GM20000 (cell line): ENCODE measurements at regions not wholly inside any gene's neighbourhood (a gene's known extent, or its start where the extent isn't known, plus 50 kb on each side); places are given as distances from the start of the nearest gene placed in this dataset.

ENCODE experiments used
- DNase-seq: peaks from one replicate; pipeline ENCODE4 v3.0.0; 2012; ENCODE audit warnings: low spot score
- CTCF ChIP-seq: IDR thresholded peaks from 2 replicates; pipeline ENCODE4 v1.5.1; 2012; ENCODE audit warnings: mild to moderate bottlenecking, control low read depth; ENCODE audit errors: extremely low read depth, missing control alignments

GRCh38 chr1:70671006-70671405 lies 259.9 kb downstream of the CTH start:
- DNase-seq = no peak
- no peak for TF ChIP-seq CTCF

- TF ChIP-seq CTCF = no peak
- no peak for DNase-seq
Observed at GRCh38 chr1:70672442-70672888, 261.4 kb downstream of the CTH start.

GRCh38 chr1:70674941-70675685 lies 264.0 kb downstream of the CTH start:
- DNase-seq = no peak
- TF ChIP-seq CTCF = no peak

DNA sequence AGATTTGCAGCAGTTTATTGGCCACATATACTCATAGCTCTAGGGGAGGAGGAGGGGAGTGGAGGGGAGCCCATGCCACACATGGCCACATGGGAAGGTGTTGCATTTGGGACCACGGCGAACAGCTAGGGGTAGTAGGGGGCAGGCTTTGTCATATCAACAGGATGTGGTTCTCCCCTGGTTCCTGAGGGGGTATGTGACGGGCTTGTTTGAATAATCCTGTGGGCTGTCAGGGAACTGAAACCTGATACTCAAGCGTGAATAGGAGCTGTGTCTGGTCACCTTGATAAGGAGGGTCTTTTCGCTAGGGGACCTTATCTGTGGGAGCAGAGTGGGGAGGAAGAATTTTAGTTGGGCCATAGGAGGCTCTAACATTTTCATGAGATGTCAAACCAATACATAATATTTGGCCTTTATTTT lies 264.7 kb downstream of the CTH start:
- no peak for TF ChIP-seq CTCF
- no peak for DNase-seq

- TF ChIP-seq CTCF = peak; percentile 73
- peak; percentile 61 for DNase-seq
Observed at GRCh38 chr1:70685300-70686286, 274.5 kb downstream of the CTH start.

- DNase-seq = no peak
- no peak for TF ChIP-seq CTCF
Observed at GRCh38 chr1:70688580-70688979, 277.5 kb downstream of the CTH start.

- TF ChIP-seq CTCF = no peak
Observed at GRCh38 chr1:70706381-70707037, 295.4 kb downstream of the CTH start.

More at GRCh38 chr1:70706381-70707037, 295.4 kb downstream of the CTH start:
- no peak for DNase-seq
